KBM-7 (cell line): ENCODE measurements at regions not wholly inside any gene's neighbourhood (a gene's known extent, or its start where the extent isn't known, plus 50 kb on each side); places are given as distances from the start of the nearest gene placed in this dataset.

ENCODE experiments used
- DNase-seq: peaks from one replicate; pipeline ENCODE4 v3.0.0-alpha.2; 2015
- in situ Hi-C: fragments of 300-500 bp; cut with MboI; formaldehyde crosslinking; loops from 2 replicates; pipeline ENCODE4 v1.14.3; 2020; ENCODE audit warnings: low sequenced_read_pairs, low pct_unique_long_range_greater_than_20kb, mixed read lengths

DNA sequence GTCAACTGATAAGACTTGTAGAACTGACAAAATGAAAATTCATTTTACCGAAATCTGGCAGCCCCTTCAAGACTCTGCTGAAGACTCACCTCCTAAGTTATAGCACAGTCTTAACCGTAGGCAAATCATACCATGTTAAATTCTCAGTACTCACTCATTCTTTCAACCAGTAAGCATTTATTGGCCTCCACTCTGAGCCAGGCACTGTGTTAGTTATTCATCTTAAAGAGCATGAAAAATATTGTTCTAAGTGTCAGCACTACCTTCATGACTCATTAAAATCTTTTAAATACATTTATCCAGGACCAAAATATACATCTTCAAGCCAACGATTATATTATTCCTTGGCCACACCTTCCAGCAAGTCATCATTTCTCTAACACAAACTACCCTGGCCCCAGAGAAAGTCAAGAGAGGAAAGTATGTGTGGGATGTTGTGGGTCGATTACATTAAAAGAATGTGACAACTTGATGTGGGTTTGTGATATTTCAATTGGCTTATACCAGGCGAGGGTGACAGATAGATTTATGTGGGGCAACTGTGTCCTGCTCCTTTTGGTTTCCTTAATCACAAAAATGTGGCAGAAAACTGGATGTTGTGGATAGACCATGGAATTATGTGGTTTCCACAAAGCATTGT, 55.0 kb downstream of the TMEM30B start:
- in situ Hi-C loops: loop anchor here (25.0 kb wide), 1 partner anchor 589 kb away; the partner anchor contains the start of gene SIX1
- DNase-seq: no peak

DNA sequence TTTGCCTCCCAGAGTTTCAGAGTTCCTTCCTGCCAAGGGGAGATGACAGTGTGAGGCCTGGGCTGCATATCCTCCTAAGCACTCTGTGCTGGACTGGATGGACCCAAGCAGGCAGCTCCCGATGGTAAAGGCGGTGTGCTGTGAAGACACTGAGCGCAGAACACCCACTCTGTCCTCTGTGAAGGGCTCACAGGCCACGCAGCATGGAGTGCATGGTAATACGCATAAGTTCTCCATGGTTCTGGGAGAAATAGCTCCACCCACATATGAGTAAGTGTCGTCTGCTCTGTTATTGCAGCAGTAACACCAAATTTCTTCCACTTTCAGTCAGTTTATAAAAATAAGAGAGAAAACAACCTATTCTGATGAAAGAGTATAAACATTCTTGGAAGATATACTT, 55.8 kb downstream of the TMEM30B start:
- in situ Hi-C loops: loop anchor here (25.0 kb wide), 1 partner anchor 588 kb away; the partner anchor contains the start of gene SIX1
- no peak for DNase-seq

DNA sequence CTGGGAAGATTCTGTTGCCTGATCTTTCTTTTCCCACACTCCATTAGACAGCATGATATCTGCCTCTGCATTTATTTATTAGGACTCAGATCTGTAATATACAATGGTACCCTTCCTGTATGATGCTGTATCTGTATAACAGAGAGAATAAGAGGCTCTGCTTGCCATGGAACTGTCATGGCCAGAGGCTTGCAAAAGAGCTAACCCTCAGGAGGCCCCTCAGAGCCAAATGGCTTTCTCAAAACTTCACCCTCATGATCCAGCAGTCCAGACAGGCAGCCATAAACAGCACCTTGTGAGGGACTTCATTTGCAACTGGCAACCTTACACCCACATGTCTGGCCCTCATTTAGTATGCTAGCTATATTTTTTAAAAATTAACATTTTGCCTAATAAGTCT, 57.6 kb downstream of the TMEM30B start:
- no peak for DNase-seq
- in situ Hi-C loops: no loop called here

DNA sequence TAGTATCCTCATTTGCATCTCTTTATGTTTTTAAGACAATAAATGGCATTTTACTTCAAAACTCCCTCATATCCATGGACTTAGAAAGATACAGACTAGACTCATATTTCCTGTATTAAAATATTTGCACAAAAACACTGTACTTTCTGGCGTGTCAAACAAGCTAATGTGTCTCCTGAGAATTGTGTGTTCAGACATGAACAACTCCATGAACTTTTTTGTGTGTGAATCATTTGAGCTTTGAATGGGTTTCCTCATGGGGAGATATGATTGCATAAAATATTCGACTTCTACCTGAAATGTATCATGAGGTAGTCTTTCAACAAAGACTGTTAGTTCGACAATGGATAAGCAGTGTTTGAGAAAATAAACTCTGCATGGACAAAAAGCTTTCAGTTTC, 58.8 kb downstream of the TMEM30B start:
- DNase-seq: no peak
- in situ Hi-C loops: no loop called here

DNA sequence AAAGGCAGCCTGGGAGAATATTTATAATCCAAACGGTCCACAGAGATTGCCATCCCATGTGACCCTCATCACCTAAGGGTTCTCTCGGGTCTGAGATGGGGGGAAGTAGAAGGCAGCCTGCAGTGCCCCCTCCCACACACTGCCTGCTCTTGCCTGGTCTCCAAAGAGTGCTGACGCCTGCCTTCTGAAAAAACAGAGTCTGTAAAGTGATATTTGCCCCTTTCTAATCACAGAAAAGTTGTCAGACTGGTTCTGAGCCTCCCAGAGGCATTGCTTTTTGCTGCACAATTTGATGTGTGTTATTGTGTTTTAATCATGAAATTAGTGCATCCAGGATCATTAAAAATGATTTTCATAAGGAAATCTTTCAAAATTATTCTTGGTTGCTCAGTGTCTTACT, 59.2 kb downstream of the TMEM30B start:
- no peak for DNase-seq
- in situ Hi-C loops: no loop called here

DNA sequence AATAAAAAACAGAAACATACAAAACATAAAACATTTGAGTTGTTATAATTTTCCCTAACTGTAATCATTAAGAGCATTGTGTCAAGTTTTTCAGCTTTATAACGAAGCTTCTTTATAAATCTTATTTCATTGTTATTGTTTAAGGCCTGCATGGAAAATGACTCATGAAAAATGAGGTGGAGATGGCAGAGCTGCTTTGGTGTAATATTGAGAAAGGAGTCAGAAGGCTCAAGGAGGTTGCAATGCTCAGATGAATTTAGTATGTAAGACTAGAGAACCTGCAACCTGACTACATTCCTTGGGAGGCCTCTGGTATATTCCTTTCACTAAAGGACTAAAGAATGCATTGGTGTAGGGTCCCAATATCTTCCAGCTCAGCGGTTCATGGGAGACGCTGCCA, 61.5 kb downstream of the TMEM30B start:
- in situ Hi-C loops: no loop called here
- no peak for DNase-seq

DNA sequence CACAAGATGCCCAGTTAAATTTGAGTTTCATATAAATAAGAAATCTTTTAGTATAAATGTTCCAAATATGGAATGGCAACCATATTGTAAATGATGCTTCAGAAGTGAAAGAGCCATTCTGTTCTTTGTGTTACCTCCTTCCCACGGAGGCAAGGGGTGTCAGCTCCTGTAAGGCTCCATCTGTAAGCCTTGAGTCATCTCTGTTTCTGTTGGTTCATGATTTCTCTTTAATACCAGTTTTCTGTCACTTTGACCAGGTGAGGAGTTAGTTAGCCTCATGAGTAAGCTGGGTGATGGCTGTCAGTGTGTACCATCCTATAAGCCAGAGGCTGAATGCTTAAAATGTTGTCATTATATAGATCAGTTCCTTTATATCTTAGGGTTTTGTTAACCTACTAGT, 61.9 kb downstream of the TMEM30B start:
- in situ Hi-C loops: no loop called here
- no peak for DNase-seq

DNA sequence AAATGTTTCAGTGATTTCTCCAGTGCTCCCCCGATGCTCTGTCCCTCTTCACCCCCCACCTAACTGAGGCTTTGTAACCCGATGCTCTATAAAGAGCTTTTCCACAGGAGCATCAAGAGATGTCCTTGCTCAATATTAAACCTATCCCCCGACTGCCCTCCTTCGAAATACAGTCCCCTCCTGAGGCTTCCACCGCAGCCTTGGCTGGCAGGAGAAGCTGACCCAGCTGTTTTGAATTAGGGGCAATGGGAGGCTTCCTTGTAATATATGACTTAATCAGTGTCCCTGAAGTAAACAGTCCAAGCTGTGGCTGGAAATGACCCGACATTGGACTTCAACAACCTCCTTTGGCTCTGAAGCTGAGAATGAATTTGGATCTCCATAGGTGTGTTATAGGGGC, 62.4 kb downstream of the TMEM30B start:
- no peak for DNase-seq
- in situ Hi-C loops: no loop called here

DNA sequence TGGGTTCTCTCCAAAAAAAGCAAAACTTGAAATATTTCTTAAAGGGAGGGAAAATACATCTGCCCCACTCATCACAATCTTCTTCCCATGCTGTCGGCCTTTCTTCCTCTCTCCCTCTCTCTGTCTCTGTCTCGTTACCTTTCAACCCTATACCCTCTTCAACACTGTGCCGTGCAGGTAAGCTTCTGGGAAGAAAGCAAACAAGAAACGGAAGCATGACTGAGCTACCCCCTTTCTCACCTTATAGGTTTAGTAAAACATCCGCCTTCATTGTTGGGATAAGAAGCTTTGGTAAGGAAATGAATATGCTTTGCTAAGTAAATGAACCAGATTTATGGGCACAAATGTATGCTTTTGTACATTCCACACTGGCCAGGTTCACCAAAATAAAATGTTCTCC, 63.0 kb downstream of the TMEM30B start:
- no peak for DNase-seq
- in situ Hi-C loops: no loop called here

DNA sequence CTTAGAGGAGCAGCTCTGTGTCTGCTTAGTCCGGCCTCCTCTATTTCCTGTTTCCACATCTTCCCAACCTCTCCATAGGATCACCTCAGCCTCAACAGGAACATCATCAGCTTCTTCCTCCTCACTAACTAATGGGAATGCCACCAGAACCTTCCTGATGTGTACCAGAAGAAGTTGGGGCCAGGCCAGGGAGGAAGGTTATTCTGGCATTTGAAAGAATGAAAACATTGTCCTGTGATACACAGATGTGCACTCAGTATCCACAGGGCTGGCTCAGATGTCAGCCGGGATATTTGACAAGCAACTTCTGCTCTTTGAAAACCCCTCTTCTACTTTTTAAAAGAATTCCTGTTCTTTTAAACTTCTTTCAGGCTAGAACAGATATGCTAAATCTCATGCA, 63.6 kb downstream of the TMEM30B start:
- in situ Hi-C loops: no loop called here
- DNase-seq: no peak

DNA sequence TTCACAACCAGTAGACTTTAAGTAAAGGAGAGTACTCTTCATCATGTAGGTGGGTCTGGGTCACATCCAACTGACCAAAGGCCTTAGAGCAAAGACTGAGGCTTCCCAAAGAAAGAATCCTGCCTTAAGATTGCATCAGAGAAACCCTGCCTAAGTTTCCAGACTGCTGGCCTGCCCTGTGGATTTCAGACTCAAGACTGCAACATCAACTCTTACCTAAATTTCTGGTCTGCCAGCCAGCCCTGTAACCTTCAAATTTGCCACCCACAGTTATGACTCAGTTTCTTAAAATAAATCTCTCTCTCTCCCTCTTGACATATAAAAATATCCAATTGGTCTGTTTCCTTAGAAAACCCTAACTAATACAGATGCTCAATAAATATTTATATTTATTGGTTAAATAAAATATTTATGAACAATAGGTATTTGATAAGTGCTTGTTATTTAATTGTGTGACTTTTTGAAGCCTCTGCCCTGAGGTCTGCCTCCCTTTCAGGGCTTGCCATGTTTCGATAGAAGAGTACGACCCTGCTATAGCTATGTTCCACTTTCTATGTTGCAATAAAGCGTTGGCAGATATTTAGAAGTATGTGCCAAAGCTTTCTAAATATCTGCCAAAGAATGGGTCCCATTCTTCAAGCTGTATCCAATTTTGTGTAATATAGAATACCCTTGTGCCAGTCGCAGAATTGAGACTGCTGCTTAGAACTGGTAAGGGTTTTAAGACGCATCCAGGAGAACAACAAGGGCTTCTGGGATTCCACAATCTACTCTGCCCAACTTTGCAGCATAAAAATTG, 65.7 kb downstream of the TMEM30B start:
- no peak for DNase-seq
- in situ Hi-C loops: no loop called here

DNA sequence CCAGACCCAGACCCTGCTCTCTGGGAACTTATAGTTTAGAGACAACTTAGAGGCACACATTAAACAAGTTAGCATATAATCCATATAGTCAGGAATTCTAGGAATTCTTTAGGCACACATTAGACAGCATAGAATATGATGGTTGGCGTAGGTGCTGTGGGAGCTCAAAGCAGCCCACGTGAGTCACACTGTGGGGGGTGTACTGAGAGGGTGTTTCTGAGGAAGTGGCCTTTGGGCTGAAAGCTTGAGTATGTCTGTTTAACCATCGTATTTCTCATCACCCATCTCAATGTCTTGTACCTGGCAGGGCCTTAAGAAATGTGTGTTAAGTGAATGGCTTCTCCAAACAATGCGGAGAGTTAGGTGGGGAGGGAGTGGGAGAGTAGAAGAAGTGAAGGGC, 67.2 kb downstream of the TMEM30B start:
- in situ Hi-C loops: no loop called here
- no peak for DNase-seq

DNA sequence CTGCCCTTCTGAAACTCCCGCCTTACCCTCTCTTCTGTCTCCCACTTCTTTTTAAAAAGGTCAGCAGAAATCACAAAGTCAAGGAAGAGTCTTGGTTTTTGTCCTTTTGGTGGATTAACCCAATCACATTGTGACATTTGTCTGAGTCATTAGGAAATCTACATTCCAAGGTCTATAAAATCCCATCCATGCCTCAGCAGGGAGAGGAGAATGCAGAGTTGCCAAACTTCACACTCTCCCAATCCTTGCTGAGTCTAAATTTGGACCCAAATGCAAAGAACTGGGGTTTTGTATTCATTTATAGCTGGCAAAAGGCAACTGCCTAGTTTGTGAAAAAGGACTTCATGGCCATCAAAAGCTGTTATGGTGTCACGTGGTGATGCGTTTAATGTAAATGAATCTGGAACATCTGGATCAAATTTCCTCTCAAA, 67.9 kb downstream of the TMEM30B start:
- in situ Hi-C loops: no loop called here
- no peak for DNase-seq

DNA sequence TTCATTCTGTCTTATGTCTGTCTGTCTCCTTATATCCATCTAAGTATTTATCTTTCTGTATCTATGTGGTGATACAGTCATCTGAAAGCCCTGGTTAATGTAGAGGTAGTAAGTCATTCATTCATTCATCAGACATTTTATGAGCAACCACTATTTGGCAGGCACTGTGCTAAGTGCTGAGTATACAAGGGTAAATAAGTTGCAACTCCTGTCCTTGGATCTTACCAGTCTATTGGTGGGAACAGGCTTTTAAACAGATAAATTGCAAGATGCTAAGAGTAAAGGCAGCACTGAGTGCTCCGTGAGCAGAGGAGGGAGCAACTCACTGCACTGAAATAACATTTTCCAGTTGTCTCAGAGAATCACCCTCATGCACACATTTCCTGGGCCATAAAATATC, 68.6 kb downstream of the TMEM30B start:
- DNase-seq: no peak
- in situ Hi-C loops: no loop called here

DNA sequence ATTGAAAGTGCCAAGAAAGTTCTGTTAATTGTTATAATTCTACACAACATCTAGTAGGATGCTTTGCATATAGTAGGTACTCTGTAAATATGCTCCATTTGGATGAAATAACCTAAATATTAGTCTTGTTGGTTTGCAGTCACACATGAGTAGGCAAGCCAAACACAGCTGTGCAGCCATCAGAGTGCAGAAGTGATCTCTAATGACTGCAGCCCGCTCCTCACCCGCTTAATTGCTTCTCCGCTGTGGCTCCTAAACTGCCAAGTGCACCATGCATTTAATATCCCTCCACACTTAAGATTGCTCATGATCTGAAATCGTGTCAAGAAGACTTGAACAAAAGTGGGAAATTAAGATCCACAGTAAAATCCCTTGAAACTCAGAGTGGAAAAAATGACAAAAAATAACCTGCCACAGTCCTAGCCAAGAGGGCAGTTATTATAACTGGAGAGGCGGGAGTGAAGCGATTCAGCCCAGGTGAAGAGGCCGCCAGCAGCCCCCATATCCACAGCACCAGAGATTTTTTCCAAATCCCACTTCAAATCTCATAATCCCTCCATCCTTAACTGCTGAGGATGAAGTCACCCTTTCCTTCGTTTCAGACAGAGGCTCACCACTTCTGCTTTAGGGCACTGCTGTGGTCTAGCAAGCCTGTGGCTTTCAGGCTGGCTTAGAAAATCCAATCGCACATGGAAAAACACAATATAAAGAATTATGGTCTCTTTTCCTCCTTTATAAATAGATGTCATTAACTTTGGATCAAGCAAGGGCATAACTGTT, 69.5 kb downstream of the TMEM30B start:
- peak; percentile 27 for DNase-seq
- in situ Hi-C loops: no loop called here

DNA sequence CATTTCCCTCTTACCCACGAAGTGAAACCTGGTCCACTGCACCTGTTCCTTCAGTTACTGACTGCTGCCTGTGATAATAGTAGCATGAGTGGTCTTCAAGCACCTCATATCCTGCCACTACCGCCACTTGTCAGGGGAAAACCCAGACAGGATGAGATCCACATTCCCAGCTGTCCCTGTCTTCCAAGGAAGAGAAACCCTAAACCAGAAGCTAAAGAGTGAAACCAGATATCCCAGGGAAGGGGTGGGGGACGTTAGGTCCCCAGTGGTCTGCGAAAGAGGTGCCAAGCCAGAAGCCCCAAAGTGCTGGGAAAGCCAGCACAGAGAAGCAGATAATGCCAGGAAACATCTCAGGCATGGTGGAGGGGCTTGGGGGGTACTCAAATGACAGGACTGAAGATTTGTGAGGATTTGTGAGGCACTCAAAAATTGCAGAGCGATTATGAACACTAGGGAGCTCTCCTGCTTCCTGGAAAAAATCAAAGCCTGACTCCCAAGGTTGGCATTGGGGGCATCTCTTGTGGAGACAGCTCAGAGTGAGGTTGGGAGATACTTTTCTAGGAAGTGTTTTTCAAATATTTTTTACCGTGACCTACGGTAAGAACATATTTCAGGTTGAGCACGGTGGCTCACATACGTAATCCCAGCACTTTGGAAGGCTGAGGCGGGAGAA, 77.9 kb downstream of the TMEM30B start:
- DNase-seq: no peak
- in situ Hi-C loops: no loop called here

DNA sequence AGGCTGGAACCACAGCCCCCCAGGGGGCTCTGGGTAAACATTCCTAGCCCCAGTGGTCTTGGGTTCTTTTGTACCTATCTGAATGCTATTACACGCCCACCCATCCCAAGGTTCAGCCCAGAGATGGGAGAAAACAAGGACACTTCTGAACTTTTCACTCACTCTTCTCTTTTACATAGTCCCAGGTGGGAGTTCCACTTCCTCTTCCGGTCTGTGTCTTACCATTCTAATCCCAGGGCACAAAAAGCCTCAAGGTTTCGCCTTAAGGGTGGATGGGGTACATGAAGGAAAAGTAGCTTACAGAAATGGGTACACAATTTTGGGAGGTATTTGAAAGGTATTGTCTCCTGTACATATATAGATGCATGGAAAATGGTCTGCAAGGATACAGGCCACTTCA, 79.0 kb downstream of the TMEM30B start:
- in situ Hi-C loops: no loop called here
- peak; percentile 9 for DNase-seq

DNA sequence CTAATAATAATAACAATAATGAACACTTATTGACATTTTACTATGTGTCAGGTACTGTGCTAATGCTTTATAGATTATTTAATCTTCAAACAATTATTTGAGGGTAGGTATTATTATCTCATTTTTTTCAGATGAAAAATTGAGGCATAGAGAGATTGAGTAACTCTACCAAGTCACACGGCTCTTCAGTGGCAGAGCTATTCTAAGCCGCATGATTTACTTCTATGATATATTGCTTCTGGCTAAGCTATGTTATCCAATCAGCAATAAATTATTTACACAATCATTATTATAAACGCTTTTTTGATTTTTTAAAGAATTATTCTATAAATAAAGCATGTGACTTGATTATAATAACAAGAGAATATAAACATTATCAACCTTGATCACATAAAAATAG, 80.0 kb downstream of the TMEM30B start:
- in situ Hi-C loops: no loop called here
- no peak for DNase-seq

DNA sequence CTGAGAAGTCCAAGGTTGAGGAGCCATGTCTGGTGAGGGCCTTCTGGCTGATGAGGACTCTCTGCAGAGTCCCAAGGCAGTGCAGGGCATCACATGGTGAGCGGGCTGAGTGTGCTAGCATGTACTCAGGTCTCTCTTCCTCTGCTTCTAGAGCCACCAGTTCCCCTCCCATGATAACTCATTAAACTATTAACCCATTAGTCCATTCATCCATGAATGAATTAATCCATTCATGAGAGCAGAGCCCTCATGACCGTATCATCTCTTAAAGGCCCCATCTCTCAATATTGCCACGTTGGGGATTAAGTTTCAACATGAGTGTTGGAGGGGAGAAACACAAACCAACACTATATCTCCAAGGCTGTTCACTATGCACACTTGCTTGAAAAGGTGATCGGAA, 83.7 kb downstream of the TMEM30B start:
- in situ Hi-C loops: no loop called here
- no peak for DNase-seq

DNA sequence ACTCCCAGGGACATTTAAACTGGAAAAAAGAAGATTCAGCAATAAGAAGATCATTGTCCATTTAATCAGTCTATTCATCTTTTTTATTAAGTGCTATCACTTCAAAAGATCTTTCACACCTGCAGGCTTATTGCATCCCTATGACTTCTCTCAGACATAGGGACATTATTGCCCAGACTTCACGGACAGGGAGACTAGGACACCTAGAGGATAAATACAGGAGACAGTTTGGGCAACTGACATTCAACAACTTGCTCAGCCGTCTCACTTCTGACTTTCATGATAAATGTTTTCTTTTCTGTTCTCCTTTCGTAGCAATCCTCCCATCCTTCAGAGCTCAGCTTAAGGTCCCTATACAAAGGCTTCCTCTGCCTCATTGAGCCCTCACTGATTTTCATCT, 84.3 kb downstream of the TMEM30B start:
- no peak for DNase-seq
- in situ Hi-C loops: no loop called here
